Uterus (tissue), 2 donors: ENCODE measurements at regions not wholly inside any gene's neighbourhood (a gene's known extent, or its start where the extent isn't known, plus 50 kb on each side); places are given as distances from the start of the nearest gene placed in this dataset.

Experiments used
- POLR2A ChIP-seq, 2 donors: fragments of 450-650 bp; IDR thresholded peaks; one replicate each; pipeline ENCODE4 v1.6.1; 2016; ENCODE audit warnings: antibody characterized with exemption in 2 of 2, mild to moderate bottlenecking in 1 of 2, moderate library complexity in 1 of 2
- TF ChIP-seq, protein P1 (sequence below), 4 experiments: fragments of 200-600 bp in 2 of 4; fragments of 450-650 bp in 2 of 4; sonication (generic) in 2 of 4; IDR thresholded peaks; one replicate each; pipeline ENCODE4 v1.5.1; 2016 to 2019; ENCODE audit warnings: antibody characterized with exemption in 4 of 4, mild to moderate bottlenecking in 2 of 4, moderate library complexity in 1 of 4

DNA sequence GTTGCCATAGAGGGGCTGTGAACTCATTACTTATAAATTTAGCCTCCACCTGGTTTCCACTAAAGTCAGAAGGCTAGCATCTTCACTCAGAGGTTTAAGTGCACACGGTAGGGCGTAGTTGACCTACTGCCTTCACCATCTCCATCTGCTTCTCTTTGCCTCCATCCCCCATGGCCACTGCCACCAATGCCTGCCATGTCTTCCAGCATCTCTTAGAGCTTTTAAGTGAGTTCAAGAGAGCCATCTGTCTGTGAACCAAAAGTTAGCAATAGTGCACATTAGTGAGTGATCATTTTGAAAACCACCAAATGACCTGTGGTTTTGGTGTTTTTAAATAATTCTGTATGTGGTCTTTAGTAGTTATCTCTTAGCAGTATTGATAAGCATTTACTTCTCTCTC lies 102.0 kb downstream of the DMRTA1 start:
- no peak for TF ChIP-seq POLR2A (IDR thresholded peaks at IDR 0.05)
- TF ChIP-seq, protein P1, sequence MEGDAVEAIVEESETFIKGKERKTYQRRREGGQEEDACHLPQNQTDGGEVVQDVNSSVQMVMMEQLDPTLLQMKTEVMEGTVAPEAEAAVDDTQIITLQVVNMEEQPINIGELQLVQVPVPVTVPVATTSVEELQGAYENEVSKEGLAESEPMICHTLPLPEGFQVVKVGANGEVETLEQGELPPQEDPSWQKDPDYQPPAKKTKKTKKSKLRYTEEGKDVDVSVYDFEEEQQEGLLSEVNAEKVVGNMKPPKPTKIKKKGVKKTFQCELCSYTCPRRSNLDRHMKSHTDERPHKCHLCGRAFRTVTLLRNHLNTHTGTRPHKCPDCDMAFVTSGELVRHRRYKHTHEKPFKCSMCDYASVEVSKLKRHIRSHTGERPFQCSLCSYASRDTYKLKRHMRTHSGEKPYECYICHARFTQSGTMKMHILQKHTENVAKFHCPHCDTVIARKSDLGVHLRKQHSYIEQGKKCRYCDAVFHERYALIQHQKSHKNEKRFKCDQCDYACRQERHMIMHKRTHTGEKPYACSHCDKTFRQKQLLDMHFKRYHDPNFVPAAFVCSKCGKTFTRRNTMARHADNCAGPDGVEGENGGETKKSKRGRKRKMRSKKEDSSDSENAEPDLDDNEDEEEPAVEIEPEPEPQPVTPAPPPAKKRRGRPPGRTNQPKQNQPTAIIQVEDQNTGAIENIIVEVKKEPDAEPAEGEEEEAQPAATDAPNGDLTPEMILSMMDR (IDR thresholded peaks at IDR 0.05): no peak
